ENCODE measurements at regions not wholly inside any gene's neighbourhood (a gene's known extent, or its start where the extent isn't known, plus 50 kb on each side); places are given as distances from the start of the nearest gene placed in this dataset.

DNA sequence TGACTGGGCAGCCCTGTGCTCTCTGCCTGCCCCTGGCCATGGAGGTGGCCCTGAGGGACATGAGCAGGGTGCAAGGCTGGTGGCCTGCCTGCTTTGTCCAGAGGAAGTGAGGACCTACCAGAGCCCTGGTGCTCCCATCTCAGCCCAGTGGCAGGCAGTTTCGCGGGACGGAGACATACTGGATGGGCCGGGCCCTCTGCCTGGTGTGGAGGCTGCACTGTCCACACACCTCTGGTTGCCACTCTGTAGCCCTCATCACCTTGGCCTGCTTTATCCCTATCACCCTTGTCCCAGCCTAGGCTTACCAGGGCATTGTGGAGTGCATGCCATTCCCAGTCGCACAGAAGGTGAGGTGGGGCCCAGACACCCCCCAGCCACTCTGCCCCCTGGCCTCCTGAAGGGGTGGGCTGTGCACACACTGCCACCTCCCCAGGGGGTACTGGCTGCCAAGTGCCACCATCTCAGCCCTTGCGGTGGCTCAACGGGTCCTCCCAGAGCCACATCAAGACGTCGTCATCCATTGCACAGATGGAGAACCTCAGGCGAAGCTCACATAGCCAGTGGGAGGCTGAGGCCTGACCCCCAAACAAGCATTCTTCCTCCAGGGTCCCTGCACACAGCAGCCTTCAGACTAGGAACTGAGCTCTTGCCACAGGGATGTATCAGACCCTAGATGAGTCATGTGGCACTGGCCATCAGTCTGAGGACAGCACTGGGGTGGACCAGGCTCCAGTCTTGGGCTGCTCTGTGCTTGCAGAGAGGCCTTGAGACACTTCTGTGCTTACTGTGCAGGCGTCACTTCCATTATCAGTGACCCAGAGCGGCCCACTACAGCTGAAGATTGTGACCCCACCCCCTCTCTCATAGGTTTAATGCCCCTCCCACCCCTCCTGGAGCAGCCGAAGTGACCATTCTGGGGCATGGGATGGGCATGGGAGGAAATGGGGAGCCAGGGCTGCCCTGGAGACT, 176.1 kb downstream of the IGLL1 start:
- H3K36me3 ChIP-seq = no peaks in the 10 kb centered on the region
- no peaks in the 10 kb centered on the region for H3K9me3 ChIP-seq (replicated peaks)
- intact Hi-C loops (cut with micrococcal nuclease) = no loop called here
- peaks cover 4% of the 10 kb centered on the region for H3K4me1 ChIP-seq
- no peak overlapping the region for H3K27ac ChIP-seq (replicated peaks)
- peaks cover 60% of the 10 kb centered on the region for H3K27me3 ChIP-seq (ENCODE audit: low read depth)
- H3K4me3 ChIP-seq = no peak overlapping the region
- no peak for DNase-seq
- TF ChIP-seq, protein P1, sequence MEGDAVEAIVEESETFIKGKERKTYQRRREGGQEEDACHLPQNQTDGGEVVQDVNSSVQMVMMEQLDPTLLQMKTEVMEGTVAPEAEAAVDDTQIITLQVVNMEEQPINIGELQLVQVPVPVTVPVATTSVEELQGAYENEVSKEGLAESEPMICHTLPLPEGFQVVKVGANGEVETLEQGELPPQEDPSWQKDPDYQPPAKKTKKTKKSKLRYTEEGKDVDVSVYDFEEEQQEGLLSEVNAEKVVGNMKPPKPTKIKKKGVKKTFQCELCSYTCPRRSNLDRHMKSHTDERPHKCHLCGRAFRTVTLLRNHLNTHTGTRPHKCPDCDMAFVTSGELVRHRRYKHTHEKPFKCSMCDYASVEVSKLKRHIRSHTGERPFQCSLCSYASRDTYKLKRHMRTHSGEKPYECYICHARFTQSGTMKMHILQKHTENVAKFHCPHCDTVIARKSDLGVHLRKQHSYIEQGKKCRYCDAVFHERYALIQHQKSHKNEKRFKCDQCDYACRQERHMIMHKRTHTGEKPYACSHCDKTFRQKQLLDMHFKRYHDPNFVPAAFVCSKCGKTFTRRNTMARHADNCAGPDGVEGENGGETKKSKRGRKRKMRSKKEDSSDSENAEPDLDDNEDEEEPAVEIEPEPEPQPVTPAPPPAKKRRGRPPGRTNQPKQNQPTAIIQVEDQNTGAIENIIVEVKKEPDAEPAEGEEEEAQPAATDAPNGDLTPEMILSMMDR (IDR thresholded peaks at IDR 0.05; ENCODE audit: borderline replicate concordance) = no peak

DNA sequence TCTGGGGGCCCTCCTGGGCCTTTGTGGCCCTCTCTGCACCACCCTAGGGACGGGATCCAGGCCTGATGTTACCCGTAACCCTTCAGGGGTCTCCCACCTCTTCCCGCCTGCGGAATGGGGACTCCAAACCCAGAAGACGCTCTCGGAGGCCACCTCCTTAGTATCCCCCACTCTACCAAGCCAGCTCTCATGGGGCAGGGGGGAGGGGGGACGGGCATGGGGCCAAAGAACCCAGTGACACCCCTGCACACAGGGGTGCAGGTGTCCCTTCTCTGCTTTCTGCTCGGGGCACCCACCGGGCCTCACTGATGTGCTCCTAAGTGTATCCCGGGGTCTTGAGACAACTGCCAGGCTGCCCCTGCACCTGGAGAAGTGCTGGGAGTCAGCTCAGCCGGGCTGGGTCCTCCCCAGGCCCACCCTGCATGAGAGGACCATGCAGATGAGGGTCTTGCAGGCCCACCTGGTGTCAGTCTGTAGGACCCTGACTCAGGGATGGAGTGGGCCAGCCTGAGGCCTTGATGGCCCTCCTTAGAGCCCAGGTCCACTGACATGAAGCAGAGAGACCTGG, 176.9 kb downstream of the IGLL1 start:
- Histone ChIP-seq H3K36me3 (no peaks in the 10 kb centered on the region), H3K4me3 (no peak overlapping the region), H3K27ac (replicated peaks) (no peak overlapping the region), H3K4me1 (peaks cover 4% of the 10 kb centered on the region), H3K9me3 (replicated peaks) (no peaks in the 10 kb centered on the region), H3K27me3 (ENCODE audit: low read depth) (peaks cover 60% of the 10 kb centered on the region)
- intact Hi-C loops (cut with micrococcal nuclease) = no loop called here
- DNase-seq = no peak
- TF ChIP-seq, protein P1 (IDR thresholded peaks at IDR 0.05; ENCODE audit: borderline replicate concordance) = no peak

DNA sequence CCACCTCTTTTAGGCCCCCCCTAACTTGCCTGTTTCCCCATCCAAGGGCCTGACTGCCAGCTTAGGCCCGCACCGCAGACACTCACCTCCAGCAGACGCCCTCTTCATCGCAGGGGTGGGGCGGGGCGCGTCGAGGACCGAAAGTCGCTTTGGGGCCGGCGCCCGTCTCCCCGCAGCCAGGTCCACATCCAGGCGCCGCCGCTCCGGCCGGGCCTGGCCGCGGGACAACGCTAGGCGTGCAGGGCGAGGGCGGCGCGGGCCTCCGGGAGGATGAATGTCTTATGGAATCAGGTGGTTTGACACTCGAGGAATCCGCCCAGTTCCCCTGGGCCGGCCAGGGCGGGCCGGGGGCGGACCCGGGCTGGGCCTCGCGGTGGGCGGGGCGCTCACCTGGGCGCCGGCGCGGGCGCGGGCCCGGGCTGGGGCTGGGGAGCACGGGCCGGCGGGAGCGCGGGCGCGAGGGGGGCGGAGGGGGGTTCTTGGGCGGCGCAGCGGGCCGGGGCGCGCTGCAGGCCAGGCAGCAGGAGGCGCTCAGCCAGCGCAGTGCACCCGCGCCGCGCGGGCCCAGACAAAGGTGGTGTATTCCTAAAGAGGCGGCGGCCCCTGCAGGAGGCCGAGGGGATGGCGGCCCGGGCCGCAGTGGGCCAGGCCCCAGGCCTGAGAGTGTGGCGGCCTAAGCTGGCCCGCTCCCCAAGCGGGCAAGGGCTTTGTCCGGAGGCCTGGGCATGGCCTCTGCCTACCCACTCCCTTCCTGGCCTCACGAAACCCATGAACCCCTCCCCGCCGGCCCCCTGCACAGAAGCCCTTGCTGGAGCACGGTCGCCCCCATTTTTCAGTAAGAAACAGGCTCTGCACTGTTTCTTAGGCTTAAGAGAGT, 177.6 kb downstream of the IGLL1 start:
- H3K4me1 ChIP-seq = peaks cover 4% of the 10 kb centered on the region
- no peak for DNase-seq
- peaks cover 60% of the 10 kb centered on the region for H3K27me3 ChIP-seq (ENCODE audit: low read depth)
- no peaks in the 10 kb centered on the region for H3K9me3 ChIP-seq (replicated peaks)
- intact Hi-C loops (cut with micrococcal nuclease) = no loop called here
- peak overlapping the region; percentile 49 for H3K4me3 ChIP-seq
- no peak overlapping the region for H3K27ac ChIP-seq (replicated peaks)
- H3K36me3 ChIP-seq = no peaks in the 10 kb centered on the region
- TF ChIP-seq, protein P1 (IDR thresholded peaks at IDR 0.05; ENCODE audit: borderline replicate concordance) = peak; percentile 51

DNA sequence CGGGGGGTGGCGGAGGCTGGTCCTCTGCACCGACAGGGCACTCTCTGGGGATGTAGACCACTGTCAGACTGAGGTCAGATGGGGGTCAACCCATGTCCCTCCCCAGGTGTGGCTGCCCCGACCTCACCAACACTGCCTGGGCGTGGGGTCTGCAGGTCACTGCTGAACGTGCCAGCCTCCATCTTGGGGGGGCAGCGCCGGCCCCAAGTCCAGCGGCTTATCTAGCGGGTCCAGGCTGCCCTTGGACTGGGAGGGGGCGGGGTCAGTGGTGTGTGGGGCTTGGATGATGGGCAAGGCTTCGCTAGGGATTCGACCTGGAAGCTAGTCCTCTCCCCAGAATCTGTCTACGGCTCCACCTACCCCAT, 178.2 kb downstream of the IGLL1 start:
- Histone ChIP-seq H3K27me3 (ENCODE audit: low read depth) (peaks cover 55% of the 10 kb centered on the region), H3K4me3 (peak overlapping the region; percentile 49), H3K27ac (replicated peaks) (no peak overlapping the region), H3K4me1 (peaks cover 4% of the 10 kb centered on the region), H3K36me3 (no peaks in the 10 kb centered on the region), H3K9me3 (replicated peaks) (no peaks in the 10 kb centered on the region)
- no peak for DNase-seq
- TF ChIP-seq, protein P1 (IDR thresholded peaks at IDR 0.05; ENCODE audit: borderline replicate concordance) = no peak
- intact Hi-C loops (cut with micrococcal nuclease) = no loop called here
